ENCODE measurements at regions not wholly inside any gene's neighbourhood (a gene's known extent, or its start where the extent isn't known, plus 50 kb on each side); places are given as distances from the start of the nearest gene placed in this dataset.

DNA sequence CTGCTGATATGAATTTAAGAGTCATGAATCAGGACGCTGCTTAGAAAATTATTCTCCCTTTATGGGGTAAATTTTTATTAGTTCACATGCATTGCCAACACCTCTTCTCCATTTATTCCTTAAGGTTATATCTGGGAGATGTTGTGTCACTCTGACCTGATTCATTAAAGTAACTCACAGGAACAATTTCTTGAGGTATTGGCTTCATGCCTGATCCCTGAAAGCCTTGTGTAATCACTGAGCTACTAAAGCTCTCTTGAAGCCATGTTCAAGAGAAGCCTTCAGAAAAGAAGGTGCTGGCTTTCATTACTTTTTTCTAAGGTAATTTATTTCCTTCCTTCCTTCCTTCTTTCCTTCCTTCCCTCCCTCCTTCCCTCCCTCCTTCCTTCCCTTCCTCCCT, 420.6 kb downstream of the RAB38 start:
- DNase-seq (ENCODE audit: insufficient read length, low spot score) (no peak), FAIRE-seq (no peak)
- TF ChIP-seq PAX5 (IDR thresholded peaks at IDR 0.05; ENCODE audit: insufficient read depth, low read length, severe bottlenecking) (no peak), POU2F2 (IDR thresholded peaks at IDR 0.05; ENCODE audit: low read depth, low read length) (no peak), POLR2A (IDR thresholded peaks at IDR 0.05; ENCODE audit: low read depth, low read length) (no peak), TAF1 (IDR thresholded peaks at IDR 0.05; ENCODE audit: low read depth, low read length) (no peak), POLR2AphosphoS5 (IDR thresholded peaks at IDR 0.05; ENCODE audit: low read depth, low read length) (no peak)

DNA sequence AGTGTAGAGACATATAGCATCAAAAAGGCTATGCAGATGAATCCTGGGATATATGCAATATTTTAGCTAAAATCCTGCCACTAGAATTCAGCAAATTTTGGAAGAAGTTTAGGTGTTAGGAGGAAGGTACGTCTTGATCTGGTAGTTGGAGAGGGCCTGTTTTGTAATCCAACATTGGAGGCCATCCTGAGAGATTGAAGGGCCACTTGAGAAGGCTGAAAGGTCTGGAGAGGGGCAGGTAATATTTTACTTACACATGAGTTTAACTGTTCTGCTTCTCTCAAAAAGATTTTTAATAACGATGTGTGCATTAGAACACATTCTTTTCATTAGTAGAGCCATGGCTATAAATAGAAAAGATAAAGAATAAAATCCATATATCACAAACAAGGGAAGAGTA, 422.1 kb downstream of the RAB38 start:
- DNase-seq (ENCODE audit: insufficient read length, low spot score) (no peak), FAIRE-seq (no peak)
- TF ChIP-seq SPI1 (IDR thresholded peaks at IDR 0.05; ENCODE audit: low read depth, low read length): no peak
- TF ChIP-seq TAF1 (IDR thresholded peaks at IDR 0.05; ENCODE audit: low read depth, low read length): no peak
- no peak for TF ChIP-seq POLR2A (IDR thresholded peaks at IDR 0.05; ENCODE audit: low read depth, low read length)
- no peak for TF ChIP-seq PAX5 (IDR thresholded peaks at IDR 0.05; ENCODE audit: insufficient read depth, low read length, severe bottlenecking)
- no peak for TF ChIP-seq POLR2AphosphoS5 (IDR thresholded peaks at IDR 0.05; ENCODE audit: low read depth, low read length)
- TF ChIP-seq POU2F2 (IDR thresholded peaks at IDR 0.05; ENCODE audit: low read depth, low read length): no peak

DNA sequence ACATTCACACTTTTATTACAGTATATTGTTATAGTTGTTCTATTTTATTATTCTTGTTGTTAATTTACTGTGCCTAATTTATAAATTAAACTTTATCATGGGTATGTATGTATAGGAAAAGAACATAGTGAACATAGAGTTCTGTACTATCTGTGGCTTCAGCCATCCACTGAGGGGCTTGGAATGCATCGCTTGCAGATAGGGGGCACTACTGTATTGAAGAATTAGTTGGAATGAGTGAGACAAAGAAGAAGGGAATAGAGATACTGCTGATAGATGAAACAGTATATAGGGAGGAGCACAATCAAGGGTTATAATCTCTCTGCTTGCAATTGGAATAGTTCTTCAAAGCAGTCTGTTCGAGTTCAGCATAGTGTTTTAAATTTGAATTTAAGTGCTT, 432.2 kb downstream of the RAB38 start:
- TF ChIP-seq POLR2AphosphoS5 (IDR thresholded peaks at IDR 0.05; ENCODE audit: low read depth, low read length): no peak
- TF ChIP-seq POU2F2 (IDR thresholded peaks at IDR 0.05; ENCODE audit: low read depth, low read length): no peak
- no peak for TF ChIP-seq POLR2A (IDR thresholded peaks at IDR 0.05; ENCODE audit: low read depth, low read length)
- TF ChIP-seq TAF1 (IDR thresholded peaks at IDR 0.05; ENCODE audit: low read depth, low read length): no peak
- no peak for TF ChIP-seq PAX5 (IDR thresholded peaks at IDR 0.05; ENCODE audit: insufficient read depth, low read length, severe bottlenecking)
- TF ChIP-seq SPI1 (IDR thresholded peaks at IDR 0.05; ENCODE audit: low read depth, low read length): no peak
- FAIRE-seq (no peak), DNase-seq (ENCODE audit: insufficient read length, low spot score) (no peak)

GRCh38 chr11:87740968-87741367, 434.3 kb downstream of the RAB38 start:
- FAIRE-seq: no peak

DNA sequence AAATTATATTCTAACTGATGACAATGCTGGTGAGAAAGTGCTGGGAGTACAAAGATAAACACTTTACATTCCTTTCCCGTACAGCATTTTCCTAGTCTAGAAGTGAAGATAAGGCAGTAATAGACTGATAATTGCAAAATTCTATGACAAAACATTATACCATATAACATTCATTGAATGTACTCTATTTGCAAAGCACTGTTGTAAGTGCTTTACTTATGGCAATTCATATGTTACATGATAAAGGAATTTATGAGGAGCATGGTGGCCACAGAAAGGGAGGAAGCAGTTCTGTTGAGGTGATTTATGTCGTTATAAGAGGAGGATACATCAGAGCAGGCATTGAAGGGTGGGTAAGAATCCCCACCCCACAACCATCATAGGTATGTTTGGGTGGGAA, 434.8 kb downstream of the RAB38 start:
- TF ChIP-seq POLR2A (IDR thresholded peaks at IDR 0.05; ENCODE audit: low read depth, low read length) (no peak), POLR2AphosphoS5 (IDR thresholded peaks at IDR 0.05; ENCODE audit: low read depth, low read length) (no peak), PAX5 (IDR thresholded peaks at IDR 0.05; ENCODE audit: insufficient read depth, low read length, severe bottlenecking) (no peak), SPI1 (IDR thresholded peaks at IDR 0.05; ENCODE audit: low read depth, low read length) (no peak), POU2F2 (IDR thresholded peaks at IDR 0.05; ENCODE audit: low read depth, low read length) (no peak), TAF1 (IDR thresholded peaks at IDR 0.05; ENCODE audit: low read depth, low read length) (no peak)
- DNase-seq (ENCODE audit: insufficient read length, low spot score): no peak
- no peak for FAIRE-seq

More at GRCh38 chr11:87740968-87741367, 434.3 kb downstream of the RAB38 start:
- no peak for DNase-seq (ENCODE audit: insufficient read length, low spot score)
- TF ChIP-seq POLR2AphosphoS5 (IDR thresholded peaks at IDR 0.05; ENCODE audit: low read depth, low read length): no peak
- TF ChIP-seq POLR2A (IDR thresholded peaks at IDR 0.05; ENCODE audit: low read depth, low read length): no peak
- TF ChIP-seq PAX5 (IDR thresholded peaks at IDR 0.05; ENCODE audit: insufficient read depth, low read length, severe bottlenecking): no peak
- no peak for TF ChIP-seq SPI1 (IDR thresholded peaks at IDR 0.05; ENCODE audit: low read depth, low read length)
- no peak for TF ChIP-seq POU2F2 (IDR thresholded peaks at IDR 0.05; ENCODE audit: low read depth, low read length)
- TF ChIP-seq TAF1 (IDR thresholded peaks at IDR 0.05; ENCODE audit: low read depth, low read length): no peak

DNA sequence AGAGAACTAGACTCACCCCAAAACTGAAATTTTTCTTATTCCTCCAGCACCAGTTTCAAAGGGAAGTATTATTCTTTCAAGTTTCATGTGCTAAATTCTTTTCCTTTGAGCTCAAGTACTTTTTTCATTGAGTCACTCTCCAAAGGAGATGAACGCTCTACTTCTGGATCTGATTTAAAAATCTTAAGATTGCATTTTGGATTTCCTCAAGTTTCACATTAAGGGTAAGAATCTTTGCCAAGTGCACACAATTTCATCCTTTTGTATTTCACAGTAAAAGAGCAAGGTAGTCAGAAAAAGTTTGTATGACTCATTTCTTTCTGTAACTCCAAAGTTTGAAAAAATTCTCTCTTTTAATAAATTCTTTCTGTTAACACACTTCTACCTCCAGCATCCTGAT, 435.5 kb downstream of the RAB38 start:
- FAIRE-seq (no peak), DNase-seq (ENCODE audit: insufficient read length, low spot score) (no peak)
- TF ChIP-seq TAF1 (IDR thresholded peaks at IDR 0.05; ENCODE audit: low read depth, low read length) (no peak), POLR2AphosphoS5 (IDR thresholded peaks at IDR 0.05; ENCODE audit: low read depth, low read length) (no peak), POLR2A (IDR thresholded peaks at IDR 0.05; ENCODE audit: low read depth, low read length) (no peak), PAX5 (IDR thresholded peaks at IDR 0.05; ENCODE audit: insufficient read depth, low read length, severe bottlenecking) (no peak), POU2F2 (IDR thresholded peaks at IDR 0.05; ENCODE audit: low read depth, low read length) (no peak), SPI1 (IDR thresholded peaks at IDR 0.05; ENCODE audit: low read depth, low read length) (no peak)

- no peak for DNase-seq (ENCODE audit: insufficient read length, low spot score)
- no peak for TF ChIP-seq POU2F2 (IDR thresholded peaks at IDR 0.05; ENCODE audit: low read depth, low read length)
- TF ChIP-seq TAF1 (IDR thresholded peaks at IDR 0.05; ENCODE audit: low read depth, low read length): no peak
- TF ChIP-seq POLR2AphosphoS5 (IDR thresholded peaks at IDR 0.05; ENCODE audit: low read depth, low read length): no peak
- TF ChIP-seq SPI1 (IDR thresholded peaks at IDR 0.05; ENCODE audit: low read depth, low read length): no peak
- no peak for TF ChIP-seq PAX5 (IDR thresholded peaks at IDR 0.05; ENCODE audit: insufficient read depth, low read length, severe bottlenecking)
- TF ChIP-seq POLR2A (IDR thresholded peaks at IDR 0.05; ENCODE audit: low read depth, low read length): no peak
- FAIRE-seq: no peak
Observed at GRCh38 chr11:87739261-87739660, 436.0 kb downstream of the RAB38 start.

- DNase-seq (ENCODE audit: insufficient read length, low spot score): no peak
- no peak for FAIRE-seq
- TF ChIP-seq POLR2AphosphoS5 (IDR thresholded peaks at IDR 0.05; ENCODE audit: low read depth, low read length): no peak
- TF ChIP-seq SPI1 (IDR thresholded peaks at IDR 0.05; ENCODE audit: low read depth, low read length): no peak
- no peak for TF ChIP-seq TAF1 (IDR thresholded peaks at IDR 0.05; ENCODE audit: low read depth, low read length)
- no peak for TF ChIP-seq POLR2A (IDR thresholded peaks at IDR 0.05; ENCODE audit: low read depth, low read length)
- no peak for TF ChIP-seq POU2F2 (IDR thresholded peaks at IDR 0.05; ENCODE audit: low read depth, low read length)
- TF ChIP-seq PAX5 (IDR thresholded peaks at IDR 0.05; ENCODE audit: insufficient read depth, low read length, severe bottlenecking): no peak
Observed at GRCh38 chr11:87736928-87737327, 438.3 kb downstream of the RAB38 start.

DNA sequence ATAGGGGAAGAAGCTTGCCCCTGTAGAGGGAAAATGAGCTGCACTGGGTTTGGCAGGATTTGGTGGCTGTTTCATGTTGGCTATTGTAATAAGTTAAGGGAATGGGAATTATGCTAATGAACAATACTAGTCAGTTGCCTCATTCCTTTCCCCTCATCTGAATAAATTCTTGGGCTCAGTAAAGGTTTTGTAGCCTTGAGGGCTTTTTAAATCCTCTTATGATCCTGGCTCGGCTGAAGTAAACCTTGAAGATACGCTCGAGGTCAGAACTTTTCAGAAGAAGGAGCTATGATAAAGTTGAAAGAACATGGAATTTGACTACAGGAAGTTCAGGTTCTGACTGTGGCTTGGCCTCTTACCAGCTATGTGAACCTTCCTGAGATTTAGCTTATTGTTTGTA, 448.7 kb downstream of the RAB38 start:
- DNase-seq (ENCODE audit: insufficient read length, low spot score): no peak
- TF ChIP-seq POLR2AphosphoS5 (IDR thresholded peaks at IDR 0.05; ENCODE audit: low read depth, low read length) (no peak), POLR2A (IDR thresholded peaks at IDR 0.05; ENCODE audit: low read depth, low read length) (no peak), SPI1 (IDR thresholded peaks at IDR 0.05; ENCODE audit: low read depth, low read length) (no peak), PAX5 (IDR thresholded peaks at IDR 0.05; ENCODE audit: insufficient read depth, low read length, severe bottlenecking) (no peak), TAF1 (IDR thresholded peaks at IDR 0.05; ENCODE audit: low read depth, low read length) (no peak), POU2F2 (IDR thresholded peaks at IDR 0.05; ENCODE audit: low read depth, low read length) (no peak)
- FAIRE-seq: no peak

- FAIRE-seq (no peak), DNase-seq (ENCODE audit: insufficient read length, low spot score) (no peak)
- no peak for TF ChIP-seq TAF1 (IDR thresholded peaks at IDR 0.05; ENCODE audit: low read depth, low read length)
- TF ChIP-seq SPI1 (IDR thresholded peaks at IDR 0.05; ENCODE audit: low read depth, low read length): no peak
- TF ChIP-seq POLR2A (IDR thresholded peaks at IDR 0.05; ENCODE audit: low read depth, low read length): no peak
- TF ChIP-seq POU2F2 (IDR thresholded peaks at IDR 0.05; ENCODE audit: low read depth, low read length): no peak
- TF ChIP-seq PAX5 (IDR thresholded peaks at IDR 0.05; ENCODE audit: insufficient read depth, low read length, severe bottlenecking): no peak
- no peak for TF ChIP-seq POLR2AphosphoS5 (IDR thresholded peaks at IDR 0.05; ENCODE audit: low read depth, low read length)
Observed at GRCh38 chr11:87724358-87724757, 450.9 kb downstream of the RAB38 start.
